HG02981 (cell line): ENCODE measurements at regions not wholly inside any gene's neighbourhood (a gene's known extent, or its start where the extent isn't known, plus 50 kb on each side); places are given as distances from the start of the nearest gene placed in this dataset.

Experiments
- ATAC-seq: cut with Tn5 transposase; IDR thresholded peaks from one replicate; pipeline ENCODE4 v1.9.1; 2021; ENCODE audit warnings: mild to moderate bottlenecking, moderate library complexity; ENCODE audit not compliant: unreplicated experiment

DNA sequence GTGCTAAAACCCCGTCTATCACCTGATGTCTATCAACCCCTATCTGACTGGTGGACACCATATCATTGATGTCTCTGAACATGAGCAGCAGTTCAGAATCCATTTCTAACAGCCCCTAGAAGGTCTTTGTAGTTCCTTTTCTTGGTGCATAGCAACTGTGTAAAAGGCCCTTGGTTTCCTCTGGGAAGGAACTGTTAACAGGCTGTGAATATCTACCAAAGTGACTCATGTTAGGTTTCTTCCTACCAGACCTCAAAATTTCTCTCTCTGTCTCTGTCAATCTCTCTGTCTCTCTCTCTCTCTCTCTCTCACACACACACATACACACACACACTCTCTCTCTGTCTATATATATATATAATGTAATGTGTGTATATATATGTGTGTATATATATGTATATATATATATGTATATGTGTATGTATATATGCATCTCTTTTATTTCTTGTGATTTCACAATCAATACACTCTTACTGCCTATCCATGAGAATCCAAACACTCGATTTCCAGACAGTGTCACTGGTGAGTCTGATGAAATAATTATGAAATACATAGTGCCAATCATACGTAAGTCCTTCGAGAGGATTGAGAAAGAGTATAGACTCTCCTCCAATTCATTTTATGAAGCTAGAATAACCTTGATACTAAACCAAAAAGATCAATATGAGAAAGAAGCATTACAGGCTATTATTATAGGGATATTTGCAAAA lies 335.9 kb upstream of the SLCO3A1 start:
- ATAC-seq = no peak

DNA sequence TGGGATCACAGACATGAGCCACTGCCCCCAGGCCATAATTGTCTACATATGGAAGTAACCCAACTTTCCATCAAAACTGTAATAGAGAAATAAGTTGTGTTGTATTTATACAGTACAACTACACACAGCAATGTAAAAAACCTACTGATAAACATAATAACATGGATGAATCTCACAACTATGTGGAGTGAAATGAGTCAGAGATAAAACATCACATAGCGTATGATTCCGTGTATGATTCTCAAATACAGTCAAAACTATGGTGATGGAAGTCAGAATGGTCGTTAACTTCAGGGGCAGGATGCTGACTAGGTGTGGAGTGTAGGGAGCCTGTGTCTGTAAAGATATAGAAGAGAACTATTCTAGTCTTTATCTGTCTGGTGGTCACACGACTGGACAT lies 332.7 kb upstream of the SLCO3A1 start:
- ATAC-seq = no peak

DNA sequence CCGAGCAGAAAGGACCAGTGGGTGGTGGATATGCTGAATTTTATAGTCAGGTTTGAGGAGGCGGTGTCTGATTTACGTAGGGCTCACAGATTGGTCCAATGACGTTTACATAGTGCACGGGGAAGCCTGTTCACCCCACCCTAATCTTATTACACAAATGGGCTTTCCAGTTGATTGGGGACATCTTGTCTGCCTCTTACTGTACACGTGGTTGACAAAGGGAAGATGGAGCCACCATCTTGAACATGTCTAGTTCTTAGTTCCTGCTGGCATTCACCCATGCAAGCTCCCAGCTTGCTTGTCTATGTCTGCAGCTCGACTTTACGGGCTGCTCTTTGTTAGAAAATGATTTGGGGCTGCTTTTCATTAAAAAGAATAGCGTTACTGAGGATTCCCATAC lies 332.0 kb upstream of the SLCO3A1 start:
- no peak for ATAC-seq

DNA sequence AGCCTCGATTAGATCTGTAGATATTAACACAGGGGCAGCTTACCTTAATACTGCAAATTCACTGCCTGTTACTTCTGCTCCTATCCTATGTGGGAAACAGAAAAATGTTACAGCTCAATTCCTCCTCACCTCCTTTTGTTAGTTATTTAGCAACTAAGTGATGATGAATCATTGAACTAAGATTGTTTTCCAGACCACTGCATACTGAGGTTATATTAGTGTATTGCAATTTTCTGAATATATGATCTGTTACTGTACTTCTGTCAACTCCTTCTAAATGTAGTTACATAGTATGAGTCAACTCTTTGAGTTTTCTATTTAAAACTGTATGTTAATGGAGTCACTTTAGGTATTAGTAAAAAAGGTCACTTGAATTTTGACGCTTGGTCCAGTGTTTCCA lies 331.5 kb upstream of the SLCO3A1 start:
- no peak for ATAC-seq

DNA sequence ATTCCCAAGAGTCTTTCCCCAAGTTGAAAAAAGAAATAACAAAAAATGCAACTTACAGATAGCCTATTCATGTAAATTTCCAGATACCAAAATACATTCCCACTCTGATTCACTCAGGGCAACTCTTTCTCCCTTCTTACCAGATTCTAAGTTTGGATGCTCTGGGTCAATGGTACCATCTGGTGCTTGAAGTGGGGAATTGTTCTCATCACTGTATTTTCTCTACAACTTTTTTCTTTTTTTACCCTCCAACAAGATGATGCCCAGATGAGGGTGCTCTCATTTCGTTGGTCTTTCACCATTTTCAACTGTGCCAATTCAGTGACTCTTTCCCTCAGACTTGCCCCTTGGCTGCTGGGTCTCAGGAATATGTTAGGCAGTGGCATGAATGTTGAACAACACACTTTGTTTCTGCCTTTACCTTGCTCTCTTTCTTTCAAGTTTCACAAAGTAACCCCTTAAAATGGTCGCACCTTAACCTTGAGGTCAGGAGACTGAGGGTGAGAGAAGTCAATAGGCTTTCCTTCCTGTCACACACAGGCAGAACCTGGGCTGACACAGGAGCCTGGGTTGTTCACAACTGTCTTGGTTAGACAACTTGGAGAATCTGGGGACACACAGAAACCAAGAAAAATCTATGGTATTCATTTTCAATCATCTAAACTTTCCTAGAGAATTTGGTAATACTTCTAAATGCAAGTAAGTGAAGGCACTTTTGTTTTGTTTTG lies 330.7 kb upstream of the SLCO3A1 start:
- ATAC-seq = no peak

DNA sequence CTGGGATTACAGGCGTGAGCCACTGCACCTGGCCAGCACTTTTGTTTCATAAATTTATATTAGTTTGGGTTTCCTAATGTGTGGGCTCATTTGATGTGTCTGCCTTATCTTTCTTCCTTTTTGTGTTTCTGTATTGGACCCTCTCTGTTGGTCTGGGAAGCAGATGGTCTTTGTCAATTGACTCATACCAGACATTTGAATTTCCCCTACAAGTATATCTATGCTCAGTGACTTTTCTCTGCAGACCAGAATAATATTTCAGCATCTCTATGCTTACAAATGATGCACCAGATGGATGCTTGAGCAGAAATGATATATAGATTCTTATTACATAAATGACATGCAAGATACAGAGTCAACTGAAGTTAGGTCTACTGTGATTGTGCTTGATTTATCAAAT lies 329.9 kb upstream of the SLCO3A1 start:
- ATAC-seq = no peak

DNA sequence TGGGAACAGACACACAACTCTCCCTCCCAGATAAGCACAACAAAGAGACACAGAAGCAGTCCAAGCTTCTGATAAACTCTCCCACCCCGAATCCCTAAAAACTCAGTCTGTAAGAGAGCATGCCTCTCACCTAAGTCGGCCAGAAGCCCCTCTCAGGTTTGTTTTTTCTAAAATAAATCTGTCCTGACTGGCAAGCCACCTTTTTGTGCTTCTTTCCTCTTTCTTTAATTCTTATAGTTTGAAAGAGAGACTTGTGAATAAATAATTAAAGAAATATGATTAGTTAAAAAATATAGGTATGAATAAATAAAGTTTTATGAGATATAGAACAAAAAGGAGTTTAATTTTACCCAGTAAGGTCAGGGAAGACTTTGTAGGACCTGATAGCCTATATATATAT lies 329.0 kb upstream of the SLCO3A1 start:
- no peak for ATAC-seq

DNA sequence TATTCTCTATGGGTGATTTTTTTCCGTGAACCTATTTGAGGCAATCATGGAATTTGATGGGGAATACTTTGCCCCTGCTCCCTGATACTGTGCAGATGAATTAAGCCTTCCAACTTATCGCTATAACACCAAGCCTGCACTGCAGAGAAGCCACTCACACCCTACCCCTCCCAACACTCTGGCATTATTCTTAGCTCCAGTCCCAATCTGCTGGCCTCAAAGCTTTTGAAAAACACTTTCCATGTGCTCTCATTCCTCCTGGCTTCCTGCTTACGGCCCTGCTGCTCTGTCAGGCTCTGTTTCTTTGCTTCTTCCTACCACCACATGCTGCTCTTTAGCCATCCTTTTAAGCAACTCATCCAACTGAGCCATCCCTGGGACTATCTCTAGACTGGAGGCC lies 327.8 kb upstream of the SLCO3A1 start:
- ATAC-seq = no peak

DNA sequence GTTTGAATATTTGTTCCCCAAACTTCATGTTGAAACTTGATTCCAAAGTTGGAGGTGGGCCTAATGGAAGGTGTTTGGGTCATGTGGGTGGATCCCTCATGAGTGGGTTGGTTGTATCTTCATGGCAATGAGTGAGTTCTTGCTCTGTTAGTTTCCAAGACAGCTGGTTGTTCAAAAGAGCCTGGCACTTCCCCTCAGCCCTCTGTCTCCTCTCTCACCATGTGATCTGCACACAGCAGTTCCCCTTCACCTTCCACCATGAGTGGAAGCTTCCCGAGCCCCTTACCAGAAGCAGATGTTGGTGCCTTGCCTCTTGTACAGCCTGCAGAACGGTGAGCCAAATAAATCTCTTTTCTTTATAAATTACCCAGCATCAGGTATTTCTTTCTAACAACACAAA lies 327.1 kb upstream of the SLCO3A1 start:
- ATAC-seq = no peak

DNA sequence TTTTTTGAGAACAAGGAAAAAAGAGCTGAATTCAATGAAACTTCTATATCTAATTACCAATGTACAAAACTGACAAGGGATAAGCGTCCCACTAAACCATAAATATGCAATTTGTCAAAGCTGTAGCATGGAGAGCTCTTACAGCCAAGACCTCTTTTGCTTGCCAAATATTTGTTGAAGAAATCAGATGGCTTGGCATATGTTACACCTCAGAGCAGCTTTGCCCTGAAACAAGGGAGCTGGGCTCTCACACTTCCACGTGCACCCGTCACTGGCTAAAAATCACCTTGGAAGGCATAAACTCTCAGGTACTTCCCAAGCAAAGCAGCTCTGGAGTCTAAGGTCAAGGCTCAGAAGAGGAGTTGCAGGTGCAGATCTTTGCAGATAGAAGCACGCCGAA lies 324.7 kb upstream of the SLCO3A1 start:
- ATAC-seq = no peak

DNA sequence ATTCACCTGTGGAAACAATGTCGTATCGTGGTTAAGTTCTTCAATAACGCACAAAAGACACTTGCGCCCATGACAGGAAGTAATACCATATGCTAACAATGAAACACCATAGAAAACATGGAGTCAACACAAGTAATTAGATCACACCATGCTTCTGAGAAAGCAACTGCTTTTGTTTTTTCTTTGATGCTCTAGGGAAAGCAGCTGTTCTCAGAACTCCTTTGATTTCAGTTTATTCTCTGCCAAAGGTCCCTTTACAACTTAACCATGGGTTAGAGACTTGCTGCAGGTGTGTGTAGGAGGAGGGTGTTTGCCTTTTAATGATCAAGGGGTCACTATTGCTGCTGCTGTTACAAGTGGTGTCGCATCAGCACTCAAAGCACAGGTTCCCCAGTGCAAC lies 324.0 kb upstream of the SLCO3A1 start:
- no peak for ATAC-seq

DNA sequence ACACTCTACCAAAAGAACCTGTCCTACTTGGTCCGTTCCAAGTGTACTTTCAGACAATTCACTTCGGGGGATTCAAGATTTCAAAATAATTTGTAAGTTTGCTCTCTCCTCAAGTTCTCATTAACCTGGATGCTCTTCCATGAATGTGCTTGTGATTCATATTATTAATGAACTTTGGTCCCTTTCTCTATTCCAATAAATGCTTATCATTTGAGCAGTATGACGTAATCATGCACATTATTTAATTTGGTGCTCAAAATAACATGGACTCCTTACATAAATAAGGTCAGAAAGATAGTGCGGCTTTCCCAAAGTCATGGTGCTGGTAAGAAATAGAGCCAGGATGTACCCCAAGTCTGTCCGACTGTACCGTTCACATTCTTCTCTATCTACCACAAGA lies 323.2 kb upstream of the SLCO3A1 start:
- ATAC-seq = no peak

DNA sequence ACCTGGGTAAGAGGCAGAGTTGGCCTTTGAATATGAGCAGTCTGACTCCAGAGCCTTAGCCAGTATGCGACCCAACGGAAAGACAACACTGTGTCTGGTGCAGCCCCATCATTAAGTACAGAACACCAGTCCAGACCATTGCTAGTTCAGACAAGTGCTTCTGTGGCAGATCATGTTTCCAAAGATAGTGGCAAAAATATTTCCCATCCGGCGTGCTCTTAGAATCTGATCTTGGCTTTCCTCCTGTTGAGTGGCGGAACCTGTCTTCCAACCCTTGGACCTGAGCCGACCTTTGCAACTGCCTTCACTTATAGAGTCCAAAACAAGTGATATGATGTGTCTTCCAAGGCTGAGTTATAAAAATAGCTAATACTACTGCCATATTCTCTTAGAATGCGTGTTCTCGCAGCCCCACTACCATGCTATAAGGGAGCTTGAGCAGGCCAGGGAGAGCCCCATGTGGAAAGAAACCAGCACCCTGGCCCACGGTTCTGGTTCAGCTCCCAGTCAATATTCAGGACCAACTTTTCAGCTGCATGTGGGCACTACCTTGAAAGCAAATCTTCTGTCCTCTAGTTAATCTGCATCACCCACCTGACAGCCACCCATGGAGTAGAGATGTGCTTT lies 322.4 kb upstream of the SLCO3A1 start:
- no peak for ATAC-seq

DNA sequence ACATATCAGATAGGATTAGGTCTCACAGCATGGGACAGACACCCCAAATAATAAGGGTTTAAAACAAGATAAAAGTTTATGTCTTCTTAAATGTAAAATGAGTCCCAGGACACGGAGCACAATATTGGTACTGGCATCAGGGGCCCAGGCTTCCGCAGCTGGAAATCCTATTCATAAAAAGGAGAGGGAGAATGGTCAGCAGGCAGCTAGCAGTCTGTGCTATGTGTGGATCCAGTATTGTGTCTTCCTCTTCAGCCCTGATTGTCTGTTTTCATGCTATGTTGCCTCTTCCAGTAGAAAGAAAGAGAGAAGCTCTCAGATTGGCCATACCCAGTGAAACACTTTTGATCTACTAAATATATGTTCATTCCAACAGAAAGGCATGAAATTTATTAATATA lies 319.3 kb upstream of the SLCO3A1 start:
- ATAC-seq = no peak

DNA sequence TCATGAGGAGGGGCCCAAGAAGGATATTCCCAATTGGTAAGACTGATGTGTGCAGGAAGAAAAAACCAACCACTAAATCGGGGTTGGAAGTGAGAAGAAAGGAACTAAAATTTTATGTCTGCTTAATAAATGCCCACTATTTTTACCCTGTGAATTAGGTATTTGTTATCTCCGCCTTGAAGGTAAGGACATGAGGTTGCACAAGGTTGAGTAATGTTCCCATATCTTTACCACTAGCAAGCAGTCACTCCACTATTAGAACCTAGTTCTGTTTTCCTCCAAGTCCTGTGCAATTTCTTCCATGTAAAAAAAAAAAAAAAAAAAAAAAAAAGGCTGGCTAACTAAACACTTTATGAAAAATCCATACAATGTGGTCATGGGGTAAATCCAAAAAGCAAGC lies 318.5 kb upstream of the SLCO3A1 start:
- no peak for ATAC-seq

DNA sequence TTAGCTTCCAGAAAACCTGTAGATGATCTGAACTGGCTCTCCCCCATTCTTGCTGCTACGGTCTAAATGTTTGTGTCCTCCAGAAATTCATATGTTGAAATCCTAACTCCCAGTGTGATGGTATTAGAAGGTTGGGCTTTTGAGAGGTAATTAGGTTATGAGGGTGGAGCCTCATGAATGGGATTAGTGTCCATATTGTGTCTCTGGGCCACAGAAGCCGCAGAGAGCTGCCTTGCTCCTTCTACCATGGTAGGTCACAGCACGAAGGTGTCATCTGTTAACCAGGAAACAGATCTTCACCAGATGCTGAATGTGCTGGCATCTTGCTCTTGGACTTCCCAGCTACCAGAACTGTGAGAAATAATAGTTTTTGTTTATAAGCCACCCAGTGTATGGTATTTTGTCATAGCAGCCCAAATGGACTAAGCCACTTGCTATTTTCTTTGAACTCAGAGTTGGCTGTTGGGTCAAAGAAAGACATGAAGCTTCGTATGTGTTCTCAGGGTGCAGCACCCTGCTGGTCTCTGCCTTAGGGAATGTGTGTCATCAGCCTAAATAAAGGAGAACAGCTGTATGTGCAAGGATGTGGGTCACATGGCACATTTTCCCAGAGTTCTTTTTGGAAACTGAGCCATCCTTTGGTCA lies 317.5 kb upstream of the SLCO3A1 start:
- no peak for ATAC-seq

DNA sequence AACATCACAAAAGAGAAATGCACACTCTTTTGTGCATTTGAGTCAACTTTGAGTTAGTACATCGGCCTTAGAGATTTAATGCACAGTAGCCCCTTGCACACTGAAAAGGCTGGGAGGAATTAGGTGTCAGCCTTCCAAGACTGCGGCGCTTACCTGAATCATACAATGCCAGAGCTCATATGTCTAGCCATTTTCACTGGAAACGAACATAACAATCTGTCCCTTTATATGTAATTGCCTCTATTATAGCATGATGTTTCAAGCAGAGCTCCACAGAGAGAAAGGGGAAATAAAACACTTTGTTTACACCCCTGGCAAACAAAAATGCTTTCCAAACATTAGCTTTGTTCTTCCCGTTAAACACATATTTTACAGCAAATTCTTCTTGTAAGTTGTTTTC lies 315.7 kb upstream of the SLCO3A1 start:
- no peak for ATAC-seq

DNA sequence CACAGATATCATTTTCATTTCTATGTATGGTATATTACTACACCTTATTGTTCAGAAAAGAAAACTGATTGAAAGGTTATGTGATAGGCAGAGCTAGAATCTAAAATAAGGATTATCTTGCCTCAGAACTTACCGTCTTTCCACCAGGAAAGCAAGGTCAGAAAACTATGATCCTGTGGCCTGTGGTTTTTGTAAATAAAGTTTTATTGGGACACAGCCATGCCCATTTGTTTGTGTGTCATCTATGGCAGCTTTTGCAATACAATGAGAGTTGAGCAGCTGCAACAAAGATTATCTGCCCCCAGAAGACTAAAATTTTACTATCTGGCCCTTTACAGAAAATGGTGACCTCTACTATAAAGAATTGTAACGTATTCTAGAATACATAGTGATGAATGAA lies 314.7 kb upstream of the SLCO3A1 start:
- ATAC-seq = no peak

DNA sequence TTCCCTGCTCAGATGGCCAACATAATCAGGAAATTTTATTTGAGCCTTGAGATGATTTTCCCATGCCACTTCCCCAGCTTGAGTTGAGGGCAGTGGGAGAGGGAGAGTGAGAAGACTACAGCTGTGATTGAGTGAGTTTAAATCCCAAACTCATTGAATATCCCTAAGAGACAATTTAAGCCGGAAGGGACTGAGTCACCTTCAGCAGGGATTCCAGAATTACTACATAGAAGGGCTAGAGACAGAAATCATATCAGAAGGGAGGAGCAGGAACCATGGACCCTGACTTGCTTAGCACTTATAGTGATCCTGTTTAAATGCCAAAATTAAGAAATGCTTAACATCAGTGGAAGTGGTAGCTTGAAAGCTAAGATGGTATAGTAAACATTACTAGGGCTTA lies 312.2 kb upstream of the SLCO3A1 start:
- no peak for ATAC-seq

DNA sequence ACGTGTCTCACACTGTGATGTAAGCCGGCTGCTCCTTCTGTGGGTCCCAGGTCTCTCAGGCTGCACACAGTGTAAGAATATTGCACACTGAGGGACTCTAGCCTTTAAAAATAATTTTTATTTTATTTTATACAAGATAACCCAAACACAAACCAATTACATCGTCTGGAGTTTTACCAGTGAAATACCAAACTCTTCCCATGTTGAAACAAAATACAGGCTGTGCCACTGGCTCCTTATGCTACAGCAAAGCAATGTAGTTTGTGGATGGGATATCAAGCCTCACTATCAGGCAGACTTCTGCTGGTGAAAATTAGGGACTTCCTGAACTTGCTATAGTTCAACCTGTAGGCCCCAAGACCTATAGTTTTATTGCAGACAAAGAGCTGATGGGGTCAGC lies 311.3 kb upstream of the SLCO3A1 start:
- no peak for ATAC-seq

DNA sequence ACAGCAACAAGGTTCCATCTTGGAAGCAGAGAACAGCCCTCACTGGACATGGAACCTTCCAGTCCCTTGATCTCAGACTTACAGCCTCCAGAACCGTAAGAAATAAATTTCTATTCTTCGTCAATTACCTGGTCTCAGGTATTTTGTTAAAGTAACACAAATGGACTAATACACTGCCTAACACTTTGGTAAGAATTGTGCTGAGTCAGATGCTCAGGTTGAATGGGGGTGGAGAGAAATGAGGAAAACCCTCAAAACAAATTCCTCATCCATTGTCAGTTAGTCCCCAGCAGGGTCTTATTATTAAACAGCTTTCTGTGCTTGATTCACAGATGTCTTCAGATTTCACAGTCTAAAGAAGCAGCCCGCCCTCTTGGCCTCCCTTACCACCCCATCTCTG lies 306.2 kb upstream of the SLCO3A1 start:
- ATAC-seq = no peak

DNA sequence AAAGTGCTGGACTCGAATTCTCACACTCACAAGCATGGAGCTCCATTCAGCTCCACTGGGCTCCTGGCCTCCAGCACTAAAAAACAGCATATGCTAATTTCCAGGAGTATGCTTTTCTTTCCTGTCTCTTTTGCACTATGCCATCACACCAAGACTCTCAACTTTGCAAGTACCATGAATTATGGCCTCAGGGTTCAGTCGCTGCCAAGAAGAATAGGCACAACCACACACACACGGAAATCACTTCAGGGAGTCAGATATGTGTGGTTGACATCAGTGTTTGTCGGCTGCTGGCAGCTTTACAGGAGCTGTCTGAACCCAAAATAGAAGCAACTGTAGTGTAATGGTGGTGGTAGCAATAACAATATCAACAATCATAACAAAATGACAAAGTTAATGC lies 305.0 kb upstream of the SLCO3A1 start:
- ATAC-seq = no peak
